ENCODE measurements at regions not wholly inside any gene's neighbourhood (a gene's known extent, or its start where the extent isn't known, plus 50 kb on each side); places are given as distances from the start of the nearest gene placed in this dataset.

DNA sequence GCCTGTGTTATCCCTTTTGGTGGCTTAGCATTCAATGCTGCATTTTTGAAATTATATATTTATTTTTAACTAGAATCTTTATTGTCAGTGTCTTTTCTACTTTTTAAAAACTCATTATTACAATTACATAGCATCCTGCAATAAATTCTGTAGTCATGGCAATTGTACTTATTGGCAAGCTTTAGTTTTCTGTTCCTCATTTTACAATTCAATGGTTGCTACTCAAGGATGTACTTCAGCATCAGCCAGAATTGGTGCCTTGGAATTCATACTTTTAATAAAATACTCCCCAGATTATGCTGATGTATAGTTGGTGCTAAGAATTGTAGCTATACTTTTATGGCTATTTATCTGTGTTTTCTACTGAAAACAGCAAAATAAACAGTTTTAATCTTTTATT lies 1756.8 kb upstream of the SEL1L start:
- TF ChIP-seq FOXP2 (optimal IDR thresholded peaks at IDR 0.05; ENCODE audit: borderline replicate concordance, extremely low read depth, extremely low read length, insufficient read depth) = no peak
- TF ChIP-seq REST (IDR thresholded peaks at IDR 0.05; ENCODE audit: insufficient read depth in 1 of 2, low read depth in 2 of 2, low read length in 2 of 2) = no peak
- no peak for TF ChIP-seq POLR2AphosphoS5 (IDR thresholded peaks at IDR 0.05; ENCODE audit: low read depth, low read length)
- TF ChIP-seq TAF1 (IDR thresholded peaks at IDR 0.05; ENCODE audit: borderline replicate concordance, insufficient read depth, low read length) = no peak
- no peak for TF ChIP-seq SIN3A (IDR thresholded peaks at IDR 0.05; ENCODE audit: borderline replicate concordance, insufficient read depth, low read length)

DNA sequence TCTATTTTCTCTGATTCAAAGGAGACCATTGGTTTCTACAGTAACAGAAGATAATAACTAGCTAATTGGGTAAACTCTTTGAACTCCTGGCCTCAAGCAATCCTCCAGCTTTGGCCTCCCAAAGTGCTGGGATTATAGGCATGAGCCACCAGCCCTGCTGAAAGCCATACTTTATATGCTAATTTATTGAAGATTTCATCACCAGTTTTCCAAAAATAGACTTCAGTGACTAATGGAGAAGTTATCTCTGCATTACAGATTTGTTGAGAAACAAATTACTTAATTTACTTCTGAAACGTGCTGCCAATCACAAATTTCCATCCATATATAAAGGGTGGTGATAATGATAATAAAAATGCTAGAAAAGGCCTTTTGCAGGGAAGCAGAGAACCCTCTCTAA lies 1758.1 kb upstream of the SEL1L start:
- no peak for TF ChIP-seq FOXP2 (optimal IDR thresholded peaks at IDR 0.05; ENCODE audit: borderline replicate concordance, extremely low read depth, extremely low read length, insufficient read depth)

DNA sequence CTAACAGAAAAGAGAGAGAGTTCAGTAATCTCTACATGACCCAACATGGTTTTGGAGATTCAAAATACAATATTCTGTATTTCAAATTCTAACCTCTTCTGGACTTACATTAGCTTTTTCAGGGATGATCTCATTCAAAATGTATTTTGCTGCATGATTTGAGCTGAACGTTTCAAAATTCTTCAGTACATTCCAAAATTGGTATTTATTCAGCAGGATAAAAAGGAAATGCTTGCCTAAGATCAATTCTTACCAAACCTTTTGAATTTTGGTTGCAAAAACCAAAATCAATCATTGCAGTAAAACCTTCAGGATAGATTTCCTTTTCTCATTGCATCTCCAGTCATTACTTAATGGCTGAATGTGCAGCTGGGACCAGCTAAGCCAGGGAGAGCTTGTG lies 1761.3 kb upstream of the SEL1L start:
- no peak for TF ChIP-seq POLR2AphosphoS5 (IDR thresholded peaks at IDR 0.05; ENCODE audit: low read depth, low read length)
- TF ChIP-seq FOXP2 (optimal IDR thresholded peaks at IDR 0.05; ENCODE audit: borderline replicate concordance, extremely low read depth, extremely low read length, insufficient read depth) = no peak
- no peak for TF ChIP-seq TAF1 (IDR thresholded peaks at IDR 0.05; ENCODE audit: borderline replicate concordance, insufficient read depth, low read length)
- TF ChIP-seq SIN3A (IDR thresholded peaks at IDR 0.05; ENCODE audit: borderline replicate concordance, insufficient read depth, low read length) = no peak
- TF ChIP-seq REST (IDR thresholded peaks at IDR 0.05; ENCODE audit: insufficient read depth in 1 of 2, low read depth in 2 of 2, low read length in 2 of 2) = no peak

GRCh38 chr14:83297361-83297760 lies 1763.7 kb upstream of the SEL1L start:
- TF ChIP-seq SIN3A (IDR thresholded peaks at IDR 0.05; ENCODE audit: borderline replicate concordance, insufficient read depth, low read length) (no peak), POLR2AphosphoS5 (IDR thresholded peaks at IDR 0.05; ENCODE audit: low read depth, low read length) (no peak), FOXP2 (optimal IDR thresholded peaks at IDR 0.05; ENCODE audit: borderline replicate concordance, extremely low read depth, extremely low read length, insufficient read depth) (no peak), REST (IDR thresholded peaks at IDR 0.05; ENCODE audit: insufficient read depth in 1 of 2, low read depth in 2 of 2, low read length in 2 of 2) (no peak), TAF1 (IDR thresholded peaks at IDR 0.05; ENCODE audit: borderline replicate concordance, insufficient read depth, low read length) (no peak)

DNA sequence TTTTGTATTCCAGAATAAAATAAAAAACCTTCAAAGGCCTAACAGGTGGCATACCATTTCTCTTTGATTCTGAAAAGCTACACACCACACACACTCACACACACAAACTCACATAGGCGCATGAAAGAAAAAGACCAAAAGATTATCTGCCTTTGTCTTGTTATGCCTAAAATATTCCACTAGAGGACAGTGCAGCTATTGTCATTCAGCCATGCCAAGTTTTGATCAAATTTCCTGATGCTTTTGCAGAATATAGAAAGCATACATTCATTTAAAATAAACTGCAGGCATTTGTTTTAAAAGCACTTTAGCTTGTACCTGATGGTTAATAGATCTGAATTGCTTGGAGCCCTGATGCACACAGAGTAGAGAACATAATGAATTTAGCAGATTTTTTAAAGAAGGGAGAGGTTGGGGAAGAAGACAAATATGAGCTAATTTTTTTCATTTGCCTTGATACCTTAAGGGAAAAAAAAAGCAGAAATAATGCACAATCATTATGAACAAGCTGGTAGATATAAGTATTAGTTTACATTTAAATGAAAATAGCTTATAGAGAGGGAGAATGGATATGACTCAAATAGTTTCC lies 1766.9 kb upstream of the SEL1L start:
- TF ChIP-seq POLR2AphosphoS5 (IDR thresholded peaks at IDR 0.05; ENCODE audit: low read depth, low read length) (no peak), FOXP2 (optimal IDR thresholded peaks at IDR 0.05; ENCODE audit: borderline replicate concordance, extremely low read depth, extremely low read length, insufficient read depth) (no peak), REST (IDR thresholded peaks at IDR 0.05; ENCODE audit: insufficient read depth in 1 of 2, low read depth in 2 of 2, low read length in 2 of 2) (no peak), SIN3A (IDR thresholded peaks at IDR 0.05; ENCODE audit: borderline replicate concordance, insufficient read depth, low read length) (no peak), TAF1 (IDR thresholded peaks at IDR 0.05; ENCODE audit: borderline replicate concordance, insufficient read depth, low read length) (no peak)
